OCI-LY7 (cell line): ENCODE measurements at regions not wholly inside any gene's neighbourhood (a gene's known extent, or its start where the extent isn't known, plus 50 kb on each side); places are given as distances from the start of the nearest gene placed in this dataset.

Experiments
- BruUV-seq: library from RNA; stranded (reverse); fragments of 400-500 nt; replicated peaks from 2 replicates; lab custom pipeline; 2021; lab: Mats Ljungman, UMichigan
- CTCF ChIA-PET: fragments of 300-600 bp; sonication (Branson Sonifier 250); formaldehyde crosslinking; loops from one replicate; lab custom pipeline; 2022; ENCODE audit warnings: antibody characterized with exemption; ENCODE audit not compliant: unreplicated experiment; lab: Charles Lee
- POLR2A ChIA-PET: fragments of 300-600 bp; sonication (Branson Sonifier 250); formaldehyde crosslinking; loops from one replicate; lab custom pipeline; 2022; ENCODE audit warnings: antibody characterized with exemption; lab: Charles Lee
- DNase-seq: peaks from one replicate; pipeline ENCODE4 v3.0.0-alpha.2; 2015; ENCODE audit warnings: low spot score
- H2AFZ ChIP-seq: fragments of 200-600 bp; sonication (generic), shearing (Covaris generic); 2 replicates; pipeline ENCODE4 v1.6.1; 2014; ENCODE audit warnings: mild to moderate bottlenecking, antibody characterized with exemption, low read length, moderate library complexity
- H3K27ac ChIP-seq: fragments of 200-600 bp; sonication (generic); 2 replicates; pipeline ENCODE4 v1.5.1; 2014; ENCODE audit warnings: mixed run types, low read depth, mild to moderate bottlenecking, moderate library complexity, low read length, inconsistent platforms; ENCODE audit not compliant: poor library complexity, severe bottlenecking
- H3K36me3 ChIP-seq: fragments of 200-600 bp; sonication (generic); 2 replicates; pipeline ENCODE4 v1.6.1; 2014; ENCODE audit warnings: mild to moderate bottlenecking, antibody characterized with exemption, low read length, moderate library complexity, mixed read lengths; ENCODE audit not compliant: insufficient read depth
- H3K4me1 ChIP-seq: fragments of 200-600 bp; sonication (generic); 2 replicates; pipeline ENCODE4 v1.5.1; 2014; ENCODE audit warnings: mild to moderate bottlenecking, low read length; ENCODE audit not compliant: insufficient read depth, poor library complexity, severe bottlenecking
- H3K4me2 ChIP-seq: fragments of 200-600 bp; sonication (generic); 2 replicates; pipeline ENCODE4 v1.6.1; 2014; ENCODE audit warnings: mild to moderate bottlenecking, low read length
- H3K4me3 ChIP-seq: fragments of 200-600 bp; sonication (generic); 2 replicates; pipeline ENCODE4 v1.5.1; 2014; ENCODE audit warnings: mild to moderate bottlenecking, low read depth, low read length; ENCODE audit not compliant: poor library complexity, severe bottlenecking
- H3K79me2 ChIP-seq: fragments of 200-600 bp; sonication (generic); 2 replicates; pipeline ENCODE4 v1.6.1; 2016; ENCODE audit warnings: low read depth, mild to moderate bottlenecking, low read length, moderate library complexity, mixed read lengths; ENCODE audit not compliant: insufficient read depth
- H3K9me2 ChIP-seq: fragments of 200-600 bp; sonication (generic); 2 replicates; pipeline ENCODE4 v1.6.1; 2016; ENCODE audit warnings: mild to moderate bottlenecking, low read length, mixed read lengths; ENCODE audit not compliant: insufficient read depth
- H3K9me3 ChIP-seq: fragments of 200-600 bp; sonication (generic); 2 replicates; pipeline ENCODE4 v1.6.1; 2014; ENCODE audit warnings: mild to moderate bottlenecking, mixed run types, low read length, mixed read lengths
- H4K20me1 ChIP-seq: fragments of 200-600 bp; sonication (generic); 2 replicates; pipeline ENCODE4 v1.6.1; 2014; ENCODE audit warnings: mild to moderate bottlenecking, antibody characterized with exemption, low read length, moderate library complexity, mixed read lengths; ENCODE audit not compliant: insufficient read depth
- EZH2phosphoT487 ChIP-seq: fragments of 200-600 bp; sonication (generic); IDR thresholded peaks from 2 replicates; pipeline ENCODE4 v1.6.1; 2018; ENCODE audit warnings: low read depth, borderline replicate concordance, mild to moderate bottlenecking, mixed run types, antibody characterized with exemption, low read length, moderate library complexity, mixed read lengths
- intact Hi-C: fragments of 100-400 bp; cut with micrococcal nuclease; formaldehyde crosslinking; loops from one replicate; pipeline ENCODE4 v1.10.0; 2022; ENCODE audit not compliant: unreplicated experiment
- TF ChIP-seq, protein P1 (sequence below): fragments of 200-600 bp; sonication (generic); conservative IDR thresholded peaks from 2 replicates; pipeline ENCODE4 v1.5.1; 2014; ENCODE audit warnings: mild to moderate bottlenecking, antibody characterized with exemption, low read length, moderate library complexity, mixed read lengths

DNA sequence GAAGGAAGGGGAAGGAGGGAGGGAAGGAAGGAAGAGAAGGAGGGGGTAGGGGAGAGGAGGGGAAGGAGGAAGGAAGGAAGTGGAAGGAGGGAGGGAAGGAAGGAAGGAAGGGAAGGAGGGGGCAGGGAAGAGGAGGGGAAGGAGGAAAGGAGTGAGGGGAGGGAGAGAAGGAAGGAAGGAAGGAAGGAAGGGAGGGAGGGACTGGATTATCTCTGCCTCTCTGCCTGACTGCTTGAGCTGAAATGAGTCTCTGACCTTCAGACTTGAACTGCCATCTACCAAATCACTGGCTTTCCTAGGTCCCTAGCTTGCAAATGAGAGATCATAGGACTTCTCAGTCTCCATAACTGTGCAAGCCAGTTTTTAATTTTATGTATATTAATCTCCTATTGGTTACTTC, 436.8 kb downstream of the PREX1 start:
- Histone ChIP-seq H3K79me2 (no peaks in the 10 kb centered on the region), H4K20me1 (no peaks in the 10 kb centered on the region), H3K9me3 (no peaks in the 10 kb centered on the region), H3K4me1 (no peaks in the 10 kb centered on the region), H3K4me3 (no peak overlapping the region), H3K36me3 (no peaks in the 10 kb centered on the region), H3K4me2 (no peak overlapping the region), H2AFZ (no peak overlapping the region), H3K27ac (no peak overlapping the region), H3K9me2 (no peaks in the 10 kb centered on the region)
- POLR2A ChIA-PET, result no interaction called here
- no TSS peak for BruUV-seq
- CTCF ChIA-PET, result no interaction called here
- TF ChIP-seq, protein P1, sequence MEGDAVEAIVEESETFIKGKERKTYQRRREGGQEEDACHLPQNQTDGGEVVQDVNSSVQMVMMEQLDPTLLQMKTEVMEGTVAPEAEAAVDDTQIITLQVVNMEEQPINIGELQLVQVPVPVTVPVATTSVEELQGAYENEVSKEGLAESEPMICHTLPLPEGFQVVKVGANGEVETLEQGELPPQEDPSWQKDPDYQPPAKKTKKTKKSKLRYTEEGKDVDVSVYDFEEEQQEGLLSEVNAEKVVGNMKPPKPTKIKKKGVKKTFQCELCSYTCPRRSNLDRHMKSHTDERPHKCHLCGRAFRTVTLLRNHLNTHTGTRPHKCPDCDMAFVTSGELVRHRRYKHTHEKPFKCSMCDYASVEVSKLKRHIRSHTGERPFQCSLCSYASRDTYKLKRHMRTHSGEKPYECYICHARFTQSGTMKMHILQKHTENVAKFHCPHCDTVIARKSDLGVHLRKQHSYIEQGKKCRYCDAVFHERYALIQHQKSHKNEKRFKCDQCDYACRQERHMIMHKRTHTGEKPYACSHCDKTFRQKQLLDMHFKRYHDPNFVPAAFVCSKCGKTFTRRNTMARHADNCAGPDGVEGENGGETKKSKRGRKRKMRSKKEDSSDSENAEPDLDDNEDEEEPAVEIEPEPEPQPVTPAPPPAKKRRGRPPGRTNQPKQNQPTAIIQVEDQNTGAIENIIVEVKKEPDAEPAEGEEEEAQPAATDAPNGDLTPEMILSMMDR, result no peak
- TF ChIP-seq EZH2phosphoT487, result no peak
- intact Hi-C loops, result no loop called here
- DNase-seq, result no peak

DNA sequence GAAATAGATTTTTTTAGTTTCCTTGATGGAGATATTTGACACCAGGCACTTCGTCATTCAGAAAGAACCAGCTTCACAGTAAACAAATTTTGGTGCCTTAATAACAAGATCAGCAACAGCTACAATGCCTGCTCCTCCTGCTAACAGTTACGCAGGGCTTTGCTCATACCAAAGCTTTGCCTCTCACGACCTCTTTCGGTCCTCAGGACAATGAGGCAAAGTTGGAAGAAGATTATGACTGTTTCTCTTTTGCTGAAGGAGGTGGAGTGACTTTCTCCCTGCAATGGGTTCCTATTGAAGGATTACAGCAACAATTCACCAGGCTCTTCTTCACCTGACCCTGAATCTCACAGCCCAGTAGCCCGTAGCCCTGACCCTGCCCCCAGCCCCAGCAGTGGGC, 440.1 kb downstream of the PREX1 start:
- H3K4me1 ChIP-seq, result no peaks in the 10 kb centered on the region
- DNase-seq, result no peak
- no peaks in the 10 kb centered on the region for H3K9me2 ChIP-seq
- H2AFZ ChIP-seq, result no peak overlapping the region
- ChIA-PET POLR2A (no interaction called here), CTCF (no interaction called here)
- no peaks in the 10 kb centered on the region for H3K79me2 ChIP-seq
- H3K4me3 ChIP-seq, result no peak overlapping the region
- H3K27ac ChIP-seq, result no peak overlapping the region
- intact Hi-C loops, result no loop called here
- no TSS peak for BruUV-seq
- no peaks in the 10 kb centered on the region for H3K36me3 ChIP-seq
- TF ChIP-seq, protein P1, result no peak
- no peak for TF ChIP-seq EZH2phosphoT487
- H3K9me3 ChIP-seq, result no peaks in the 10 kb centered on the region
- H4K20me1 ChIP-seq, result no peaks in the 10 kb centered on the region
- H3K4me2 ChIP-seq, result no peak overlapping the region

DNA sequence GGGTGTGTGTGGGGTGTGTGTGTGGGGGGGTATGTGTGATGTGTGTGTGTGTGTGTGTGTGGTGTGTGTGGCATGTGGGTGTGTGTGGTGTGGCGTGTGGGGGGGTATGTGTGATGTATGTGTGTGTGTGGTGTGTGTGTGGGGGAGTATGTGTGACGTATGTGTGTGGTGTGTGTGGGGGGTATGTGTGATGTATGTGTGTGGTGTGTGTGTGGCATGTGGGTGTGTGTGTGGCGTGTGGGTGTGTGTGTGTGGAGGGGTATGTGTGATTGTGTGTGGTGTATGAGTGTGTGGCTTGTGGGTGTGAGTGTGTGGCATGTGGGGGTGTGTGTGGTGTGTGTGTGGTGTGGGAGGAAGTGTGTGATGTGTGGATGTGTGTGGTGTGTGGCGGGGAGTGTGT, 442.3 kb downstream of the PREX1 start:
- Histone ChIP-seq H3K9me3 (no peaks in the 10 kb centered on the region), H4K20me1 (no peaks in the 10 kb centered on the region), H3K4me2 (no peak overlapping the region), H3K9me2 (no peaks in the 10 kb centered on the region), H2AFZ (no peak overlapping the region), H3K79me2 (no peaks in the 10 kb centered on the region), H3K4me1 (no peaks in the 10 kb centered on the region), H3K36me3 (no peaks in the 10 kb centered on the region), H3K27ac (no peak overlapping the region), H3K4me3 (no peak overlapping the region)
- no TSS peak for BruUV-seq
- intact Hi-C loops, result no loop called here
- CTCF ChIA-PET, result no interaction called here
- DNase-seq, result no peak
- POLR2A ChIA-PET, result no interaction called here
- TF ChIP-seq, protein P1, result no peak
- TF ChIP-seq EZH2phosphoT487, result no peak
